ENCODE measurements at regions not wholly inside any gene's neighbourhood (a gene's known extent, or its start where the extent isn't known, plus 50 kb on each side); places are given as distances from the start of the nearest gene placed in this dataset.

- Histone ChIP-seq H3K36me3 (ENCODE audit: insufficient read depth, low read length) (no peaks in the 10 kb centered on the region), H3K9me2 (ENCODE audit: insufficient read depth, low read length) (no peaks in the 10 kb centered on the region), H3F3A (ENCODE audit: insufficient read depth, low read length, poor library complexity, severe bottlenecking) (no peaks in the 10 kb centered on the region), H3K27ac (ENCODE audit: low read length) (no peak overlapping the region), H3K27me3 (ENCODE audit: insufficient read depth, low read depth, low read length) (no peaks in the 10 kb centered on the region), H3K4me3 (ENCODE audit: low read length) (no peak overlapping the region), H3K79me2 (replicated peaks; ENCODE audit: insufficient read depth, low read length) (no peaks in the 10 kb centered on the region), H3K9ac (ENCODE audit: low read length) (no peak overlapping the region), H3K4me2 (ENCODE audit: low read length) (no peak overlapping the region), H3K9me3 (ENCODE audit: low read length) (no peaks in the 10 kb centered on the region), H2AFZ (ENCODE audit: low read depth, low read length) (no peak overlapping the region), H4K20me1 (ENCODE audit: insufficient read depth) (no peaks in the 10 kb centered on the region)
- no peak for TF ChIP-seq EP300 (conservative IDR thresholded peaks at IDR 0.05; ENCODE audit: poor library complexity, severe bottlenecking)
- no peak for TF ChIP-seq EZH2 (IDR thresholded peaks at IDR 0.05; ENCODE audit: borderline replicate concordance, insufficient read depth, low read length, poor library complexity, severe bottlenecking)
- no peak for TF ChIP-seq SMC3 (conservative IDR thresholded peaks at IDR 0.05; ENCODE audit: poor library complexity)
- no peak for TF ChIP-seq RAD21 (conservative IDR thresholded peaks at IDR 0.05)
- TF ChIP-seq REST (IDR thresholded peaks at IDR 0.05; ENCODE audit: borderline replicate concordance), result no peak
- TF ChIP-seq TAF1 (IDR thresholded peaks at IDR 0.05; ENCODE audit: low read depth), result no peak
- TF ChIP-seq POLR2AphosphoS5 (IDR thresholded peaks at IDR 0.05), result no peak
- no peak for TF ChIP-seq CTCF (IDR thresholded peaks at IDR 0.05; ENCODE audit: poor library complexity, severe bottlenecking)
- TF ChIP-seq MXI1 (conservative IDR thresholded peaks at IDR 0.05; ENCODE audit: poor library complexity, severe bottlenecking), result no peak
Measured at GRCh38 chr14:101372894-101373620, 188.2 kb upstream of the DIO3 start.

- Histone ChIP-seq H4K20me1 (ENCODE audit: insufficient read depth) (no peaks in the 10 kb centered on the region), H3K27ac (ENCODE audit: low read length) (no peak overlapping the region), H3F3A (ENCODE audit: insufficient read depth, low read length, poor library complexity, severe bottlenecking) (no peaks in the 10 kb centered on the region), H2AFZ (ENCODE audit: low read depth, low read length) (no peak overlapping the region), H3K9me3 (ENCODE audit: low read length) (no peaks in the 10 kb centered on the region), H3K9me2 (ENCODE audit: insufficient read depth, low read length) (no peaks in the 10 kb centered on the region), H3K4me2 (ENCODE audit: low read length) (no peak overlapping the region), H3K9ac (ENCODE audit: low read length) (no peak overlapping the region), H3K4me3 (ENCODE audit: low read length) (no peak overlapping the region), H3K79me2 (replicated peaks; ENCODE audit: insufficient read depth, low read length) (no peaks in the 10 kb centered on the region), H3K27me3 (ENCODE audit: insufficient read depth, low read depth, low read length) (no peaks in the 10 kb centered on the region), H3K36me3 (ENCODE audit: insufficient read depth, low read length) (no peaks in the 10 kb centered on the region)
- no peak for TF ChIP-seq REST (IDR thresholded peaks at IDR 0.05; ENCODE audit: borderline replicate concordance)
Measured at GRCh38 chr14:101373690-101374295, 187.5 kb upstream of the DIO3 start.

Data from neural cell (in vitro differentiated cells).